Thyroid gland (tissue), 4 donors: ENCODE measurements at regions not wholly inside any gene's neighbourhood (a gene's known extent, or its start where the extent isn't known, plus 50 kb on each side); places are given as distances from the start of the nearest gene placed in this dataset.

Source experiments
- DNase-seq, 2 donors: peaks; one replicate each; pipeline ENCODE4 v3.0.0-alpha.2; 2019
- H3K27ac ChIP-seq, 3 donors: fragments of 200-600 bp; sonication (generic); 1 replicate in 2 of 3; 2 replicates in 1 of 3; pipeline ENCODE4 v1.5.1; 2016 to 2019; ENCODE audit warnings: mild to moderate bottlenecking in 1 of 3, moderate library complexity in 1 of 3
- H3K27me3 ChIP-seq: fragments of 200-600 bp; sonication (generic); one replicate; pipeline ENCODE4 v1.5.1; 2019
- H3K36me3 ChIP-seq, 2 donors: fragments of 200-600 bp; sonication (generic); one replicate each; pipeline ENCODE4 v1.5.1; 2016 to 2019
- H3K4me1 ChIP-seq, 2 donors: fragments of 200-600 bp; sonication (generic); one replicate each; pipeline ENCODE4 v1.5.1; 2017 to 2019
- H3K4me3 ChIP-seq, 3 donors: fragments of 200-600 bp; sonication (generic); replicated peaks in 1 of 3; 1 replicate in 2 of 3; 2 replicates in 1 of 3; pipeline ENCODE4 v1.5.1; 2016; ENCODE audit warnings: mild to moderate bottlenecking in 1 of 3
- H3K9me3 ChIP-seq: fragments of 200-600 bp; sonication (generic); one replicate; pipeline ENCODE4 v1.5.1; 2017
- CTCF ChIP-seq, 6 experiments: fragments of 200-600 bp in 3 of 6; fragments of 450-650 bp in 3 of 6; sonication (generic) in 3 of 6; IDR thresholded peaks; one replicate each; pipeline ENCODE4 v1.5.1; 2016 to 2019; ENCODE audit warnings: antibody characterized with exemption in 6 of 6, mild to moderate bottlenecking in 2 of 6, inconsistent platforms in 1 of 6, moderate library complexity in 1 of 6
- POLR2A ChIP-seq, 2 donors: fragments of 450-650 bp; IDR thresholded peaks; one replicate each; pipeline ENCODE4 v1.6.1; 2017; ENCODE audit warnings: antibody characterized with exemption in 2 of 2, mild to moderate bottlenecking in 2 of 2, moderate library complexity in 1 of 2
- WGBS, 2 donors: methylation state at CpG; one replicate each; pipeline ENCODE4 v1.1.5; 2017; 5-methylcytosine and 5-hydroxymethylcytosine counted together
- intact Hi-C: fragments of 100-400 bp; cut with DNase I; formaldehyde crosslinking; loops from one replicate; pipeline ENCODE4 v1.15.1; 2023

- Histone ChIP-seq H3K4me1 (no peaks in the 10 kb centered on the region), H3K27ac (no peak overlapping the region), H3K36me3 (no peaks in the 10 kb centered on the region), H3K27me3 (no peaks in the 10 kb centered on the region), H3K4me3 (no peak overlapping the region), H3K9me3 (no peaks in the 10 kb centered on the region)
- 89 to 90% methylated on average over 8 of the region's 8 CpGs for WGBS, 2 donors
- no peak for DNase-seq
- intact Hi-C loops: no loop called here
- TF ChIP-seq CTCF (IDR thresholded peaks at IDR 0.05) (no peak), POLR2A (IDR thresholded peaks at IDR 0.05) (no peak)
These were observed 57.7 kb upstream of the HPCAL1 start for GRCh38 chr2:10245021-10245420.

- no peaks in the 10 kb centered on the region for H3K9me3 ChIP-seq
- no peak for DNase-seq
- H3K27me3 ChIP-seq: no peaks in the 10 kb centered on the region
- TF ChIP-seq POLR2A (IDR thresholded peaks at IDR 0.05) (no peak), CTCF (IDR thresholded peaks at IDR 0.05) (no peak)
- H3K4me3 ChIP-seq: no peak overlapping the region
- 92 to 95% methylated on average over 11 of the region's 11 CpGs for WGBS, 2 donors
- intact Hi-C loops: no loop called here
- no peaks in the 10 kb centered on the region for H3K36me3 ChIP-seq
- H3K27ac ChIP-seq: no peak overlapping the region
- H3K4me1 ChIP-seq: no peaks in the 10 kb centered on the region
These were observed 57.0 kb upstream of the HPCAL1 start for GRCh38 chr2:10245661-10246060.

- Histone ChIP-seq H3K4me1 (no peaks in the 10 kb centered on the region), H3K9me3 (no peaks in the 10 kb centered on the region), H3K4me3 (no peak overlapping the region), H3K27me3 (no peaks in the 10 kb centered on the region), H3K36me3 (no peaks in the 10 kb centered on the region), H3K27ac (no peak overlapping the region)
- intact Hi-C loops: no loop called here
- TF ChIP-seq CTCF (IDR thresholded peaks at IDR 0.05) (no peak), POLR2A (IDR thresholded peaks at IDR 0.05) (no peak)
- no peak for DNase-seq
- 88 to 92% methylated on average over 8 of the region's 8 CpGs for WGBS, 2 donors
These were observed 56.3 kb upstream of the HPCAL1 start for GRCh38 chr2:10246370-10246769.

GRCh38 chr2:10246831-10247230, 55.9 kb upstream of the HPCAL1 start:
- Histone ChIP-seq H3K36me3 (no peaks in the 10 kb centered on the region), H3K4me1 (no peaks in the 10 kb centered on the region), H3K27ac (no peak overlapping the region), H3K4me3 (no peak overlapping the region), H3K9me3 (no peaks in the 10 kb centered on the region), H3K27me3 (no peaks in the 10 kb centered on the region)
- no peak for TF ChIP-seq CTCF (IDR thresholded peaks at IDR 0.05)
- 89 to 92% methylated on average over 5 of the region's 5 CpGs for WGBS, 2 donors
- DNase-seq: no peak
- intact Hi-C loops: no loop called here

- 78 to 84% methylated on average over 1 of the region's 1 CpG for WGBS, 2 donors
These were observed 52.9 kb upstream of the HPCAL1 start for GRCh38 chr2:10249798-10250197.

More at GRCh38 chr2:10249798-10250197, 52.9 kb upstream of the HPCAL1 start:
- intact Hi-C loops: no loop called here
- Histone ChIP-seq H3K4me1 (no peaks in the 10 kb centered on the region), H3K27me3 (no peaks in the 10 kb centered on the region), H3K27ac (no peak overlapping the region), H3K36me3 (no peaks in the 10 kb centered on the region), H3K4me3 (no peak overlapping the region), H3K9me3 (no peaks in the 10 kb centered on the region)
- TF ChIP-seq POLR2A (IDR thresholded peaks at IDR 0.05) (no peak), CTCF (IDR thresholded peaks at IDR 0.05) (no peak)
- no peak for DNase-seq
